GM23248 (cell line): ENCODE measurements at regions not wholly inside any gene's neighbourhood (a gene's known extent, or its start where the extent isn't known, plus 50 kb on each side); places are given as distances from the start of the nearest gene placed in this dataset.

ENCODE experiments used
- DNase-seq: peaks from one replicate; pipeline ENCODE4 v3.0.0-alpha.2; 2015
- H2AFZ ChIP-seq: fragments of 200-600 bp; sonication (generic); 2 replicates; pipeline ENCODE4 v1.6.1; 2016; ENCODE audit warnings: antibody characterized with exemption
- H3F3A ChIP-seq: fragments of 200-600 bp; sonication (generic); 2 replicates; pipeline ENCODE4 v1.6.1; 2016; ENCODE audit warnings: mild to moderate bottlenecking, antibody characterized with exemption, mixed run types; ENCODE audit not compliant: insufficient read depth
- H3K27ac ChIP-seq: fragments of 200-600 bp; sonication (generic); 2 replicates; pipeline ENCODE4 v1.5.1; 2016; ENCODE audit warnings: mild to moderate bottlenecking
- H3K27me3 ChIP-seq: fragments of 200-600 bp; sonication (generic); replicated peaks from 2 replicates; pipeline ENCODE4 v1.6.1; 2016; ENCODE audit warnings: mild to moderate bottlenecking; ENCODE audit not compliant: insufficient read depth
- H3K36me3 ChIP-seq: fragments of 200-600 bp; sonication (generic); 2 replicates; pipeline ENCODE4 v1.6.1; 2016; ENCODE audit warnings: low read depth, mild to moderate bottlenecking
- H3K4me1 ChIP-seq: fragments of 200-600 bp; sonication (generic); 2 replicates; pipeline ENCODE4 v1.6.1; 2016; ENCODE audit warnings: mild to moderate bottlenecking; ENCODE audit not compliant: insufficient read depth
- H3K4me2 ChIP-seq: fragments of 200-600 bp; sonication (generic); one replicate; pipeline ENCODE4 v1.6.1; 2016; ENCODE audit warnings: mild to moderate bottlenecking; ENCODE audit not compliant: unreplicated experiment
- H3K4me3 ChIP-seq: fragments of 200-600 bp; sonication (generic); 2 replicates; pipeline ENCODE4 v1.5.1; 2016; ENCODE audit warnings: mild to moderate bottlenecking
- H3K79me2 ChIP-seq: fragments of 200-600 bp; sonication (generic); 2 replicates; pipeline ENCODE4 v1.6.1; 2016; ENCODE audit warnings: mild to moderate bottlenecking; ENCODE audit not compliant: insufficient read depth
- H3K9ac ChIP-seq: fragments of 200-600 bp; sonication (generic); 2 replicates; pipeline ENCODE4 v1.6.1; 2016; ENCODE audit warnings: mild to moderate bottlenecking
- H3K9me2 ChIP-seq: fragments of 200-600 bp; sonication (generic); 2 replicates; pipeline ENCODE4 v1.6.1; 2016; ENCODE audit warnings: mixed run types, mild to moderate bottlenecking, moderate library complexity; ENCODE audit not compliant: insufficient read depth
- H3K9me3 ChIP-seq: fragments of 200-600 bp; sonication (generic); one replicate; pipeline ENCODE4 v1.6.1; 2017; ENCODE audit warnings: low read depth
- H4K20me1 ChIP-seq: fragments of 200-600 bp; sonication (generic); 2 replicates; pipeline ENCODE4 v1.6.0; 2016; ENCODE audit not compliant: insufficient read depth
- EZH2 ChIP-seq: fragments of 200-600 bp; sonication (generic); IDR thresholded peaks from 2 replicates; pipeline ENCODE4 v1.6.1; 2018; ENCODE audit warnings: antibody characterized with exemption, mild to moderate bottlenecking; ENCODE audit not compliant: insufficient read depth, poor library complexity, severe bottlenecking
- EZH2phosphoT487 ChIP-seq: fragments of 200-600 bp; sonication (generic); IDR thresholded peaks from 2 replicates; pipeline ENCODE4 v1.6.1; 2018; ENCODE audit warnings: antibody characterized with exemption, moderate library complexity, mild to moderate bottlenecking, low read depth; ENCODE audit not compliant: insufficient read depth
- WGBS, 2 experiments: methylation state at CpG; one replicate each; pipeline ENCODE4 v1.1.6; 2015 to 2017; ENCODE audit warnings: low lambda C conversion rate in 2 of 2, low coverage in 1 of 2; ENCODE audit errors: missing lambda C conversion rate in 2 of 2; 5-methylcytosine and 5-hydroxymethylcytosine counted together
- in situ Hi-C: fragments of 300-500 bp; cut with MboI; formaldehyde crosslinking; loops from 2 replicates; pipeline ENCODE4 v1.15.0; 2020

DNA sequence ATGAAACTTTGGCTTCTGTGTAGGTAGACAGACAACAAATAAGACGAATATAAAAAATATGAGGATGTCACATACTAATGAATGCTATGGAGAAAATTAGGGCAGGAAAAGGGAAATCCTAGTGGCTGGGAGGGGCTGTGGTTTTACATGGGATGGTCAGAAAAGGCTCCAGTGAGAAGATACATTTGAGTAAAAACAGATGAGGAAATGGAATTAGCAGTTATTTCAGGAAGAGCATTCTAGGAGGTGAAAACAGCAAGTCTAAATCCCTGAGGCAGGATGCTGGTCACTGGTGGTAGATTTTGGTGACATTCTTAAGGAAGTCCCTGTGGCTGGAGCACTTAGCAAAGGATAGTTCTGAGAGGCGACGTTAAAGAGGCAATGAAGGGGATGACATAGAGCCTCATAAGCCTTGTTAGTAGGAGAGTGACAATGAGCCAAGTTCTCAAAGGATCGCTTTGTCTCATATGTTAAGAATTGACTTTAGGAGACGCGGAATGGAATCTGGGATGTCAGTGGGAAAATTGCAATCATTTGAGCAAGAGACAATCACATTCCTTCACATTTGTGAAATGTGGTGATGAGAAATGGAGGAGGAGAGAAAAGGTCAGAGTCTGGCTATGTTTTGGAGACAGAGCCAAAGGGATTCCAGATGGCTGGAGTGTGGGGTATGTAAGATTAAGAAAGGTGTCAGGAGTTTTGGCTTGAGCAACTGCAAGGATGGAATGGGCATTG lies 384.7 kb upstream of the FZD8 start:
- Histone ChIP-seq H3K4me3 (peak overlapping the region; percentile 2; the same call in 1 of the 2 replicates), H3F3A (peaks cover 11% of the 10 kb centered on the region; the same call in 1 of the 2 replicates), H3K79me2 (no peaks in the 10 kb centered on the region), H3K9ac (peak overlapping the region; percentile 42), H3K4me2 (peak overlapping the region; percentile 48), H3K36me3 (no peaks in the 10 kb centered on the region), H3K27me3 (no peaks in the 10 kb centered on the region), H3K9me2 (no peaks in the 10 kb centered on the region), H3K9me3 (no peaks in the 10 kb centered on the region), H4K20me1 (no peaks in the 10 kb centered on the region), H2AFZ (peak overlapping the region; percentile 43), H3K27ac (peak overlapping the region; percentile 70), H3K4me1 (peaks cover 28% of the 10 kb centered on the region)
- peak; percentile 69 for DNase-seq
- in situ Hi-C loops: no loop called here
- no peak for TF ChIP-seq EZH2phosphoT487
- no peak for TF ChIP-seq EZH2
- 35 to 46% methylated on average over 6 of the region's 6 CpGs for WGBS, 2 experiments

DNA sequence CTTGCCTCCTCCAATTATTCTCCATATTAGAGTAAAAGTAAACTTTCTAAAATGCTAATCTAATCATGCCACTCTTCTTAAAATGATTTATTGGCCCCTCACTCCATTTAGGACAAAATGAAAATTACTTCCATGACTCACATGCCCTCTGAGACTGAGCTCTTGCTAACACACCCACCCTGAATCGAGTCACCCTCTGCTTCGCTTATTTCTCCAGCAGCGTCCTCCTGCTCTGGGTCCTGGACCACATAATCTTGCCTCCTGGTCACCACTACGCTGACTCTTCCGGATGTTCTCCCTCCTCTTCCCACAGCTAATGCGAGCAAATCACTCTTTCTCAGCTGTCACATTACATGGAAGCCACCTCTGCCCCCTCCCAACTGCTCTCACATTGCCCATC lies 384.0 kb upstream of the FZD8 start:
- Histone ChIP-seq H2AFZ (no peak overlapping the region), H3K9ac (peak overlapping the region; percentile 42), H3K4me2 (peak overlapping the region; percentile 48), H3K9me2 (no peaks in the 10 kb centered on the region), H3K27me3 (no peaks in the 10 kb centered on the region), H4K20me1 (no peaks in the 10 kb centered on the region), H3K27ac (peak overlapping the region; percentile 70), H3K4me1 (peaks cover 28% of the 10 kb centered on the region), H3F3A (peaks cover 11% of the 10 kb centered on the region; the same call in 1 of the 2 replicates), H3K4me3 (no peak overlapping the region), H3K36me3 (no peaks in the 10 kb centered on the region), H3K9me3 (no peaks in the 10 kb centered on the region), H3K79me2 (no peaks in the 10 kb centered on the region)
- TF ChIP-seq EZH2phosphoT487: no peak
- TF ChIP-seq EZH2: no peak
- 45 to 48% methylated on average over 6 of the region's 6 CpGs for WGBS, 2 experiments
- in situ Hi-C loops: no loop called here
- peak; percentile 72 for DNase-seq

DNA sequence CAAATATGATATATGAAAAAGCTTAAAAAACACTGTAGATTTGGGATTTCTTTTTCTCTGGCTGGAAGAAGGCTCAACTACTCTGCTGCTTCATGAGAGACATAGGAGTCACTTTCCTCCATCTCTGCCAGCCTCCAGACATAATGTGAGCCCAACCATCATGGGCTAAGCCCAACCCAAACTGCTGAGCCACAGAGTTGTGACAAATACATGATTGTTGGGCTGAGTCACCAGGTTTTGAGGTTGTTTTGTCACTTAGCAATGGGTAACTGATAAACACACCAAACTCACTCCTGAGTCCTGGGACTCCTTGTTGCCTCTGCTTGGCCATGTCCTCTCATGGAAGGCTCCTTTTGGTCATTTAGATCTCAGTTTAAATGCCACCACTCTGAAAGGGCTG lies 381.8 kb upstream of the FZD8 start:
- Histone ChIP-seq H4K20me1 (no peaks in the 10 kb centered on the region), H3K27me3 (no peaks in the 10 kb centered on the region), H3K79me2 (no peaks in the 10 kb centered on the region), H3K27ac (peak overlapping the region; percentile 77), H3K9me3 (no peaks in the 10 kb centered on the region), H3K4me2 (peak overlapping the region; percentile 50), H3K4me3 (no peak overlapping the region), H3K36me3 (no peaks in the 10 kb centered on the region), H2AFZ (peak overlapping the region; percentile 40; the same call in 1 of the 2 replicates), H3F3A (peaks cover 11% of the 10 kb centered on the region; the same call in 1 of the 2 replicates), H3K4me1 (peaks cover 28% of the 10 kb centered on the region), H3K9me2 (no peaks in the 10 kb centered on the region), H3K9ac (peak overlapping the region; percentile 55)
- no peak for TF ChIP-seq EZH2
- TF ChIP-seq EZH2phosphoT487: no peak
- in situ Hi-C loops: no loop called here
- peak; percentile 98 for DNase-seq

DNA sequence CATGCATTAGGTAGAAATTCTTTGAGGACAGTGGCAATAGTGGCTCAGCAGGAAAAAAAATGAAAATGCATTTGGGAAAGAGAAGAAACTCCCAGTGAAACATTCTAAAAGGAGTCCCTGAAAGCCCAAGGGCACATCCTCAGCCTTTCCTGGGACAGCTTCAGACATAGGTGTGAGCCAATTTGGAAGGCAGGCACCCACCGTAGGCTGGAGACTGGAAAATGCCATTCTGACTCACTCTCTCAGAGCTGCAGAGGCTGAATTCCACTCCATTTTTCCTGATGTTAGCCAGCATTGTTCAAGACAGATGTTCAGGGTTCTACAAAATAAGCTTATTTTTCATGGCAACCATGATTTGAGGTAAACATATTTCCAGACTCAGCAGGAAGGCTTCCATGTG lies 379.0 kb upstream of the FZD8 start:
- TF ChIP-seq EZH2phosphoT487: no peak
- no peak for TF ChIP-seq EZH2
- no peaks in the 10 kb centered on the region for H4K20me1 ChIP-seq

More for the DNA sequence above, 379.0 kb upstream of the FZD8 start:
- H2AFZ ChIP-seq: no peak overlapping the region
- in situ Hi-C loops: no loop called here
- H3K9me3 ChIP-seq: no peaks in the 10 kb centered on the region
- no peaks in the 10 kb centered on the region for H3K79me2 ChIP-seq
- no peaks in the 10 kb centered on the region for H3K9me2 ChIP-seq
- no peaks in the 10 kb centered on the region for H3K27me3 ChIP-seq
- 12 to 36% methylated on average over 1 of the region's 1 CpG for WGBS, 2 experiments
- H3K4me1 ChIP-seq: peaks cover 15% of the 10 kb centered on the region
- peak; percentile 58 for DNase-seq
- no peak overlapping the region for H3K4me2 ChIP-seq
- H3F3A ChIP-seq: peaks cover 11% of the 10 kb centered on the region; the same call in 1 of the 2 replicates
- H3K9ac ChIP-seq: no peak overlapping the region
- no peak overlapping the region for H3K4me3 ChIP-seq
- H3K27ac ChIP-seq: no peak overlapping the region
- no peaks in the 10 kb centered on the region for H3K36me3 ChIP-seq
